OCI-LY3 (cell line): ENCODE measurements at regions not wholly inside any gene's neighbourhood (a gene's known extent, or its start where the extent isn't known, plus 50 kb on each side); places are given as distances from the start of the nearest gene placed in this dataset.

ENCODE experiments used
- EZH2phosphoT487 ChIP-seq: fragments of 200-600 bp; shearing (Covaris generic); IDR thresholded peaks from 2 replicates; pipeline ENCODE4 v1.6.1; 2018; ENCODE audit warnings: antibody characterized with exemption, mixed run types, low read depth
- TF ChIP-seq, protein P1 (sequence below): fragments of 200-600, 300-600 bp; sonication (generic); IDR thresholded peaks from 2 replicates; pipeline ENCODE4 v1.5.1; 2014; ENCODE audit warnings: antibody characterized with exemption, low read length, low read depth

DNA sequence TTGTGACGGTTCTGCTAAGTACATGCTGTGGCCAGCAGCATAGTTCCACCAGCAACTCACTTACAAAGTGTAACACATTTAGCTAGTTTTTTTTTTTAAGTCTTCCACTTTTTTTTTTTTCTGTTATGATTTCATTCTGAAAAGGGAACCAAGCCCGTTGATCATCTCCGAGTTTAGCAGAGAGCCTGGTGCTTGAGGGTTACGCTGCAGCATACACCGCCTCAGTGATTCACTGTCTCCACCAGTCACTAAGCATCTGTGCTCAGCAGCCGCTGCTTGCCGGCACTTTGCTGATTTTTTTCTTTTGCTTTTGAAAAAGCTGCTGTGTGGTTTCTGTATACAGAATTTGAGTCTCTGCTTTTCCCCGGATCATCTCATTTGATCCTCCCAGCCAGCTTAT, 194.5 kb upstream of the CDH13 start:
- TF ChIP-seq, protein P1, sequence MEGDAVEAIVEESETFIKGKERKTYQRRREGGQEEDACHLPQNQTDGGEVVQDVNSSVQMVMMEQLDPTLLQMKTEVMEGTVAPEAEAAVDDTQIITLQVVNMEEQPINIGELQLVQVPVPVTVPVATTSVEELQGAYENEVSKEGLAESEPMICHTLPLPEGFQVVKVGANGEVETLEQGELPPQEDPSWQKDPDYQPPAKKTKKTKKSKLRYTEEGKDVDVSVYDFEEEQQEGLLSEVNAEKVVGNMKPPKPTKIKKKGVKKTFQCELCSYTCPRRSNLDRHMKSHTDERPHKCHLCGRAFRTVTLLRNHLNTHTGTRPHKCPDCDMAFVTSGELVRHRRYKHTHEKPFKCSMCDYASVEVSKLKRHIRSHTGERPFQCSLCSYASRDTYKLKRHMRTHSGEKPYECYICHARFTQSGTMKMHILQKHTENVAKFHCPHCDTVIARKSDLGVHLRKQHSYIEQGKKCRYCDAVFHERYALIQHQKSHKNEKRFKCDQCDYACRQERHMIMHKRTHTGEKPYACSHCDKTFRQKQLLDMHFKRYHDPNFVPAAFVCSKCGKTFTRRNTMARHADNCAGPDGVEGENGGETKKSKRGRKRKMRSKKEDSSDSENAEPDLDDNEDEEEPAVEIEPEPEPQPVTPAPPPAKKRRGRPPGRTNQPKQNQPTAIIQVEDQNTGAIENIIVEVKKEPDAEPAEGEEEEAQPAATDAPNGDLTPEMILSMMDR = no peak
- no peak for TF ChIP-seq EZH2phosphoT487
